GM12878 (cell line): ENCODE measurements at regions not wholly inside any gene's neighbourhood (a gene's known extent, or its start where the extent isn't known, plus 50 kb on each side); places are given as distances from the start of the nearest gene placed in this dataset.

Source experiments
- ATAC-seq: fragments of 200-7000 bp; cut with Tn5 transposase; 3 replicates; pipeline ENCODE4 v1.9.1; 2020; ENCODE audit warnings: mild to moderate bottlenecking, moderate library complexity
- BruUV-seq: library from RNA; stranded (reverse); fragments of 400-500 nt; replicated peaks from 2 replicates; lab custom pipeline; 2021; lab: Mats Ljungman, UMichigan
- CTCF ChIA-PET: fragments of 300-600 bp; sonication (Branson Sonifier 250); formaldehyde crosslinking; extraction: SDS; loops from one replicate; lab custom pipeline; 2021; ENCODE audit warnings: inconsistent platforms; lab: Yijun Ruan, JAX
- POLR2A ChIA-PET: fragments of 350-600 bp; formaldehyde crosslinking; extraction: SDS; loops from one replicate; lab custom pipeline; 2021; ENCODE audit warnings: inconsistent platforms; lab: Charles Lee
- RAD21 ChIA-PET: fragments of 300-600 bp; sonication (Branson Sonifier 250); formaldehyde crosslinking; loops from one replicate; lab custom pipeline; 2023; ENCODE audit warnings: antibody characterized with exemption; ENCODE audit not compliant: unreplicated experiment; lab: Charles Lee
- SMC1A ChIA-PET: fragments of 300-600 bp; sonication (Branson Sonifier 250); formaldehyde crosslinking; loops from one replicate; lab custom pipeline; 2023; ENCODE audit not compliant: unreplicated experiment, uncharacterized antibody; lab: Charles Lee
- DNase-seq: peaks from one replicate; pipeline ENCODE4 v3.0.0-alpha.2; 2011; ENCODE audit warnings: low read depth, low spot score
- FAIRE-seq: peaks from 3 replicates; lab custom pipeline; 2011; peaks lifted over from hg19 to GRCh38; lab: Jason Lieb, UNC
- H2AFZ ChIP-seq: 2 replicates; pipeline ENCODE4 v1.6.0; 2011; ENCODE audit warnings: low read depth, low read length, control low read depth; ENCODE audit not compliant: control insufficient read depth
- H3K27ac ChIP-seq: 2 replicates; pipeline ENCODE4 v1.5.1; 2011; ENCODE audit warnings: control low read depth; ENCODE audit not compliant: control insufficient read depth, insufficient read depth
- H3K27me3 ChIP-seq, 2 experiments: replicated peaks in 1 of 2; 2 replicates each; pipeline versions ENCODE4 v1.6.0 to v1.6.1; 2011; ENCODE audit warnings: low read length in 1 of 2; ENCODE audit not compliant: control insufficient read depth in 2 of 2, insufficient read depth in 2 of 2
- H3K36me3 ChIP-seq, 2 experiments: 2 replicates each; pipeline ENCODE4 v1.5.1; 2011; ENCODE audit warnings: low read length in 1 of 2; ENCODE audit not compliant: control insufficient read depth in 2 of 2, insufficient read depth in 2 of 2
- H3K4me1 ChIP-seq: 2 replicates; pipeline ENCODE4 v1.6.1; 2011; ENCODE audit warnings: mild to moderate bottlenecking, low read length, moderate library complexity, mixed read lengths; ENCODE audit not compliant: control insufficient read depth, insufficient read depth
- H3K4me2 ChIP-seq: 2 replicates; pipeline ENCODE4 v1.6.0; 2011; ENCODE audit warnings: control low read depth; ENCODE audit not compliant: control insufficient read depth, insufficient read depth
- H3K4me3 ChIP-seq: fragments of 200-600 bp; sonication (generic); 2 replicates; pipeline ENCODE4 v1.5.1; 2016
- H3K79me2 ChIP-seq: 2 replicates; pipeline ENCODE4 v1.6.0; 2011; ENCODE audit warnings: low read length; ENCODE audit not compliant: control insufficient read depth, insufficient read depth
- H3K9ac ChIP-seq: 2 replicates; pipeline ENCODE4 v1.8.0; 2011; ENCODE audit warnings: low read length, control low read depth, mixed read lengths; ENCODE audit not compliant: control insufficient read depth, insufficient read depth
- H3K9me3 ChIP-seq: replicated peaks from 3 replicates; pipeline ENCODE4 v1.5.1; 2011; ENCODE audit warnings: mild to moderate bottlenecking, low read length; ENCODE audit not compliant: control insufficient read depth, insufficient read depth
- H4K20me1 ChIP-seq: 2 replicates; pipeline ENCODE4 v1.6.0; 2011; ENCODE audit not compliant: control insufficient read depth, insufficient read depth
- ATF3 ChIP-seq: IDR thresholded peaks from 2 replicates; pipeline ENCODE4 v1.6.1; 2011; ENCODE audit warnings: low read depth, mild to moderate bottlenecking, low read length, moderate library complexity, borderline replicate concordance; ENCODE audit errors: extremely low read depth
- ATF7 ChIP-seq: fragments of 450-650 bp; IDR thresholded peaks from 2 replicates; pipeline ENCODE4 v1.6.1; 2016; ENCODE audit warnings: low read depth, mild to moderate bottlenecking
- BACH1 ChIP-seq: fragments of 450-650 bp; IDR thresholded peaks from 2 replicates; pipeline ENCODE4 v1.6.1; 2017; ENCODE audit warnings: mild to moderate bottlenecking, borderline replicate concordance
- BHLHE40 ChIP-seq, 2 experiments: fragments of 450-650 bp in 1 of 2; IDR thresholded peaks; 2 replicates each; pipeline ENCODE4 v1.6.1; 2011 to 2017; ENCODE audit warnings: low read depth in 2 of 2, borderline replicate concordance in 1 of 2, improper control_type of control experiment in 1 of 2, low read length in 1 of 2, mild to moderate bottlenecking in 1 of 2
- BMI1 ChIP-seq: fragments of 450-650 bp; IDR thresholded peaks from 2 replicates; pipeline ENCODE4 v1.6.1; 2016; ENCODE audit warnings: mild to moderate bottlenecking, moderate library complexity, borderline replicate concordance
- CHD2 ChIP-seq: IDR thresholded peaks from 2 replicates; pipeline ENCODE4 v1.6.1; 2011; ENCODE audit warnings: low read depth, low read length, improper control_type of control experiment, borderline replicate concordance
- DPF2 ChIP-seq: fragments of 450-650 bp; IDR thresholded peaks from 2 replicates; pipeline ENCODE4 v1.6.1; 2017; ENCODE audit warnings: mild to moderate bottlenecking
- EP300 ChIP-seq, 2 experiments: fragments of 150-350 bp in 1 of 2; IDR thresholded peaks; 2 replicates each; pipeline ENCODE4 v1.6.1; 2011 to 2012; ENCODE audit warnings: low read depth in 2 of 2, low read length in 2 of 2, borderline replicate concordance in 1 of 2, improper control_type of control experiment in 1 of 2, inconsistent platforms in 1 of 2; ENCODE audit not compliant: control insufficient read depth in 1 of 2
- IKZF1 ChIP-seq: fragments of 450-650 bp; conservative IDR thresholded peaks from 2 replicates; pipeline ENCODE4 v1.6.1; 2017; ENCODE audit warnings: antibody characterized with exemption, mild to moderate bottlenecking
- IKZF2 ChIP-seq, 2 experiments: fragments of 450-650 bp; IDR thresholded peaks; 2 replicates each; pipeline ENCODE4 v1.6.1; 2017; ENCODE audit warnings: mild to moderate bottlenecking in 2 of 2, moderate library complexity in 2 of 2
- KLF5 ChIP-seq: fragments of 450-650 bp; IDR thresholded peaks from 2 replicates; pipeline ENCODE4 v1.6.1; 2014; ENCODE audit warnings: mild to moderate bottlenecking; ENCODE audit not compliant: partially characterized antibody
- MEF2B ChIP-seq: fragments of 450-650 bp; IDR thresholded peaks from 2 replicates; pipeline ENCODE4 v1.6.1; 2018; ENCODE audit warnings: mild to moderate bottlenecking, moderate library complexity; ENCODE audit not compliant: partially characterized antibody, poor library complexity, severe bottlenecking
- NBN ChIP-seq: fragments of 450-650 bp; IDR thresholded peaks from 2 replicates; pipeline ENCODE4 v1.6.1; 2016
- RELB ChIP-seq: fragments of 450-650 bp; IDR thresholded peaks from 2 replicates; pipeline ENCODE4 v1.6.1; 2017; ENCODE audit warnings: low read depth, mild to moderate bottlenecking, moderate library complexity
- SMAD1 ChIP-seq: fragments of 450-650 bp; IDR thresholded peaks from 2 replicates; pipeline ENCODE4 v1.6.1; 2018; ENCODE audit warnings: mild to moderate bottlenecking, low read depth; ENCODE audit not compliant: partially characterized antibody
- SP1 ChIP-seq: IDR thresholded peaks from one replicate; pipeline ENCODE4 v1.6.1; 2011; ENCODE audit warnings: low read depth, low read length
- SPI1 ChIP-seq: IDR thresholded peaks from 2 replicates; pipeline ENCODE4 v1.6.1; 2011; ENCODE audit warnings: low read depth, mild to moderate bottlenecking, low read length, moderate library complexity, borderline replicate concordance; ENCODE audit not compliant: insufficient read depth
- ZNF24 ChIP-seq: fragments of 450-650 bp; IDR thresholded peaks from 2 replicates; pipeline ENCODE4 v1.6.1; 2017; ENCODE audit warnings: antibody characterized with exemption, mild to moderate bottlenecking
- ZNF687 ChIP-seq: fragments of 450-650 bp; IDR thresholded peaks from 2 replicates; pipeline ENCODE4 v1.6.1; 2017; ENCODE audit warnings: mild to moderate bottlenecking, moderate library complexity
- WGBS: methylation state at CpG from one replicate; pipeline ENCODE4 v1.1.6; 2016; ENCODE audit warnings: low lambda C conversion rate; ENCODE audit not compliant: insufficient replicate concordance, insufficient coverage; ENCODE audit errors: missing lambda C conversion rate; 5-methylcytosine and 5-hydroxymethylcytosine counted together
- in situ Hi-C: fragments of 300-500 bp; cut with MboI; formaldehyde crosslinking; loops from 9 replicates; pipeline ENCODE4 v1.14.3; 2018; ENCODE audit warnings: mixed read lengths
- intact Hi-C: fragments of 100-400 bp; cut with micrococcal nuclease; formaldehyde crosslinking; loops from one replicate; pipeline ENCODE4 v1.14.2; 2022; ENCODE audit not compliant: unreplicated experiment

- in situ Hi-C loops (no loop called here), intact Hi-C loops (no loop called here)
- no peaks in the 10 kb centered on the region for H3K79me2 ChIP-seq
- H3K9me3 ChIP-seq, result no peaks in the 10 kb centered on the region
- no peak overlapping the region for H3K27ac ChIP-seq
- no peaks in the 10 kb centered on the region for H4K20me1 ChIP-seq
- 15% methylated on average over 8 of the region's 8 CpGs for WGBS
- H3K4me3 ChIP-seq, result no peak overlapping the region
- DNase-seq, result peak; percentile 21
- H2AFZ ChIP-seq, result no peak overlapping the region
- no peak for FAIRE-seq
- RAD21 ChIA-PET, result interaction anchor here (1.2 to 1.4 kb wide), 2 partner anchors 26 to 29 kb away, joined by 3 to 4 read pairs; no protein-coding TSS in a partner anchor
- no peaks in the 10 kb centered on the region for H3K4me1 ChIP-seq
- SMC1A ChIA-PET, result interaction anchor here (0.7 to 2.1 kb wide), 8 partner anchors 9 to 423 kb away, joined by 3 to 9 read pairs (median 4); no protein-coding TSS in a partner anchor
- no TSS peak for BruUV-seq
- no peak overlapping the region for H3K4me2 ChIP-seq
- H3K9ac ChIP-seq, result no peak overlapping the region
- H3K27me3 ChIP-seq, result no peaks in the 10 kb centered on the region
- POLR2A ChIA-PET, result interaction anchor here (1.6 kb wide), 1 partner anchor 13 kb away, joined by 4 read pairs; no protein-coding TSS in a partner anchor
- peak; percentile 95 for ATAC-seq
- CTCF ChIA-PET, result interaction anchor here (0.7 to 1.2 kb wide), 7 partner anchors 13 to 466 kb away, joined by 3 to 6 read pairs (median 3); no protein-coding TSS in a partner anchor
- H3K36me3 ChIP-seq, result no peaks in the 10 kb centered on the region
- TF ChIP-seq NBN (peak; percentile 63; the same call in 1 of the 2 replicates), BHLHE40 (IDR thresholded peaks at IDR 0.05; ENCODE audit: borderline replicate concordance in 1 of 2, low read depth in 2 of 2, low read length in 1 of 2) (peak; percentile 34 to 66; a peak in 1 of 4 replicates), BMI1 (peak; percentile 75), MEF2B (peak; percentile 42), ATF3 (no peak), DPF2 (peak; percentile 95), RELB (peak; percentile 53; the same call in 1 of the 2 replicates), EP300 (IDR thresholded peaks at IDR 0.05; ENCODE audit: borderline replicate concordance in 1 of 2, control insufficient read depth in 1 of 2, low read depth in 2 of 2, low read length in 2 of 2) (peak; percentile 91 to 97; a peak in 3 of 4 replicates), SMAD1 (no peak), ATF7 (peak; percentile 89), SPI1 (peak; percentile 77; the same call in 1 of the 2 replicates), KLF5 (peak; percentile 45), CHD2 (peak; percentile 68; the same call in 1 of the 2 replicates), ZNF24 (no peak), IKZF2 (IDR thresholded peaks at IDR 0.05) (peak; percentile 90 to 96), BACH1 (peak; percentile 92), IKZF1 (peak; percentile 85), SP1 (no peak), ZNF687 (0 out of 2 replicates have a peak, but pooled peaks have one; percentile 25)
Observed at GRCh38 chr4:74654230-74654681, 140.1 kb downstream of the BTC start.
